Ammon's horn (tissue), 1 donor: ENCODE measurements at regions not wholly inside any gene's neighbourhood (a gene's known extent, or its start where the extent isn't known, plus 50 kb on each side); places are given as distances from the start of the nearest gene placed in this dataset.
A peak's percentile ranks its signal among the peaks of the same experiment; 100 is the strongest.
"Not testable (repeated sequence)": the region's sequence is repeated elsewhere in the genome, so short reads cannot be mapped to it uniquely, and the experiment has no call there.

ENCODE experiments used
- DNase-seq: peaks from one replicate; pipeline ENCODE4 v3.0.0-alpha.2; 2016; ENCODE audit warnings: low spot score

DNA sequence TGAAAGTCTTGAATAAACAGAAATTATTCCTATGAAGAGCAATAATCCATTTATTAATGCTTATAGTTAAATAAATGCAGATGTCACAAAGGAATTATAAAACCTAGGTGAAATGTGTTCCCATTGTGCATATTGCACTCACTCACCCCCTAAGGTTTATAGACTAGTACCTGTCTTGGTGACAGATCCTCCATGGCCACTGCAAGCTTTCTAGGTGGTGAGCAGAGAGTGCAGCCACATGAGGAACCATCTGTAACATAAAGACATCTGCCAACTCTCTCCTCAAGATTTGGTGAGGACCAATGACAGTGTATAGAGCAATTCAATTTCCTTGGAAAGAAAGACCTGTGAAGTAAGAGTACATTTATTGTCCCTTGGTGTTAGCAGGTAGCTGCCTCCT lies 616.4 kb downstream of the CENPC start:
- not testable (repeated sequence) for DNase-seq

DNA sequence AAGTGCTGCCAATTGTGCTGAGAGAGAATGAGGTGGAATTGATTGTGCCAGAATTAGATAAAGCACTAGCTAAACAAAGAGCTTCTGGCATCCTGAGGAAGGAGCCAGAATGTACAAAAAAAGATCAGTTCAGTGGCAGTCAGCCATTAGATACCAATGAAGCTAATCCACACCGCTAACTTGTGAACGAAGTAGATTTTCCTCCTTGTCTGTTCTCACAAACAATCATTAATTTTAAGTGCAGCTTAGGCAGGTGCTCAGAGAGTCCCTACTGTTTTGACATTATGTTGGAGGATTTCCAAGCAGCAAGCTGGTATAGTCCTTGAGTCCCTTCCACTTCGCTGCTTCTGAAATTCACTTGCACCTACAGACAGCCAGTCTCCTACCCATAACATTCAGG lies 617.4 kb downstream of the CENPC start:
- DNase-seq: peak; percentile 39

DNA sequence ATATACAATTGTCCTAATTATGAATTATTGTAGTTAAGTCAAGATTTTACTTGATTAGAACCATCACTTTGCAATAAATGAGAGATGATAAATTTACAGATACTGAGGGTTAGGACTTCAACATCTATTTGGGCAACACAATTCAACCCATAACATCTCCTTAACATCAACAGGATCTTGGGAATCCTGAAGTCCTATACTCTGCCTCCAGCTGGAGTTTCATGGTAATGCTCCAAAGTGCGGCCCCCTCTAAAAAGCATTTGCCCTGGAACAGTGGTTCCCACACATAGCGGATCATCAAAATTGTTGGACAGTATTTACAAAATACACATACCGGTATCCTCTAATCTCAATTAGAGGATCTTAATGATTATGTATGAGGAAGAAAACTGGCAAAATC lies 618.6 kb downstream of the CENPC start:
- no peak for DNase-seq

DNA sequence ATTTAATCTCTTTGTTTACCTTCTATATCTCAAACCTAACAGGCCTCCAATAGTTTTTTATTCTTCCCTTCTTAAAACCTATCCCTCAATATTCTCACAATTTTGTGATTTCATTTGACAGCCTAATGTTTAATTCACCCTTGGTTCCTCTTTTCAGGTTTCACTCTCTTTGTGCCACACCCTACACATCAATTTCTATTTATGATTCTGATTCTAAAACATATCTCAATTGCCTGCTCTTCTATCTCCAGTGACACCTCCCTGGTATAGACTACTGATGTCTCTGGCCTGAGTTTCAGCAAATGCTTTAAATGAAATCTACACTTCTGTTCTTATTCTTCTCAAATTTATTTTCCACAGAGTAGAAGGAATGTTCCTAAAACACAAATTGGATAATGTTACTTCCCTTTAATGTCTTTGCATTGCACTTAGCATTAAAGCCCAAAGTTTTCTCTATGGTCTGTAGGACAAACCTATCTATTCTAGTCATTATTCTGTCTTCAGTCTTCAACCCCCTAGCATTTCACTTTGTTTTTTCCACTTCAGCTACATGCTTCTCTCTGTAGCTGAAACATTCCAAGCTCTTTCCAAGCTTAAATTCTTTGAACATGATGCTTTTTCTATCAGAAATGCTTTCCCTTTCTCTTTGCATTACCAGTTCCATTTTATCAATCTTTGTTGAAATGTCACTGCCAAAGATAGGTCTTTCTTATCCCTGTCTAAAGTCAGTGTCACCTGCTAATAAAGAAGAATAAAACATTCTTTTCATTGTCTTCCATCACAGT lies 622.0 kb downstream of the CENPC start:
- DNase-seq: no peak

DNA sequence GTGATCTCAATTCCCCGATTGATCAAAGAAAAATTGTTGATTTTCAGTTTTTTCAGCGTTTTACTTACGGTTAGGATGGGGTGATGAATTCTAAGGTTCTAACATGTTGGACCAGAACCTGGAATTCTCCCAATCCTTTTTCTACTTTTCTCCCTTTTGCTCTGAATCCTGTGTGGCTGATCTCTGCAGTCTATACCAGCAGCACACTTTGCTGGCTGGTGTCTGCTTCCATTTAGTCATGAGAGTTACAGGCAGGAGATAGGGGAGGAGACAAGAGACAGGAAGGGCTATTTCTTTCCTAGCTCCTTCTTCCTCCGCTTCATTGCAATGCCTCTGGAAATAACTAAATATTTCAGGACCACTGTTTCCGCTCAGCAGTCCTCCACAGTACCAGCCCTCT lies 623.9 kb downstream of the CENPC start:
- DNase-seq: no peak

DNA sequence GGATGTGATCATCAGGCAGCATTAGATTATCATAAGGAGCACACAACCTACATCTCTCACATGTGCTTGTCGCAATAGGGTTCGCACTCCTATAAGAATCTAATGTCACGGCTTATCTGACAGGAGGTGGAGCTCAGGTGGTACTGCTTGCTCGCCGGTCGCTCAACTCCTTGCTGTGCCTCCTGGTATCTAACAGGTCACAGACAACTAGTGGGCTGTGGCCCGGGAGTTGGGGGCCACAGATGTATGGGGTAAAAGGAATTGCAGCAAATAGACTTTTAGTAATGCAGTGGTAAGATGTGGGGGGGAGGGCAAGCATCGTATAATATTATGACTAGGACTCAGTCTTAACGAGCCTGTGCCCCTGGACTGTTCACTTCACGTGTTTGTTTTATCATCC lies 624.8 kb downstream of the CENPC start:
- DNase-seq: no peak

DNA sequence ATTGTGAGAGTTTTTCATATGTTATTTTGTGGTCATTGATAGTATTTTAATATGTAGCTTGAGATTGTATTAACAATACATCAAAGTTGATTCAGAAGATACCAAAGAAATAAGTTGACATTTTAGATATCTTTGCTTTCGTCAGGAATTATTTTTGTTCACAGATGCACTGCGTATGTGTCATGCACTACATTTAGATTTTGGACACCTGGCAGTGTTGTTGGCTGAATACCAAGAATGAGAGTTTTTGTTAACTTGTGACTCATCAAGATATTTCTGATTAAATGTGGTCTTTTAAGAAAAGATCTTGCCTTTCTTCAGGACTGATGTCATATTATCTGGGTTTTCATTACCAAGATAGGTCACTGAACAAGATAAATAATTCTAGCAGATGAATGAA lies 633.4 kb downstream of the CENPC start:
- DNase-seq: no peak

DNA sequence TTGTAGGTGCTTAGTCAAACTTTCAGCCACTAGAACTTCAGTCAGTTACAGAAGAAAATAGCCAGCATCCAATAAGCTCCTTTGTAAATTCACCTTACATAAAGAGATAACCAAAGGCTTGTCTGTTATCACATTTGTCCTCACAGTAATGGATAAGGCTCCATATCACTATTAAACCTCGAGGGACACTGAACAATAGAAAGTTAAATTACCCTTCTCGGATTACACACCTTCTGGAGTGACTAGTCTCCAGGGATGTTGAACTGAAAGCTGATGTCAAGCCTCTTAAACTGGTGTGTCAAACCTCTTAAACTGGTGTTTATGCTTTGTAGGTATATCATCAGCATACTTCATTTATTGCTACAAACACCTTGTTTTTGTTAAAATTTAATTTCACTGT lies 639.0 kb downstream of the CENPC start:
- DNase-seq: no peak

DNA sequence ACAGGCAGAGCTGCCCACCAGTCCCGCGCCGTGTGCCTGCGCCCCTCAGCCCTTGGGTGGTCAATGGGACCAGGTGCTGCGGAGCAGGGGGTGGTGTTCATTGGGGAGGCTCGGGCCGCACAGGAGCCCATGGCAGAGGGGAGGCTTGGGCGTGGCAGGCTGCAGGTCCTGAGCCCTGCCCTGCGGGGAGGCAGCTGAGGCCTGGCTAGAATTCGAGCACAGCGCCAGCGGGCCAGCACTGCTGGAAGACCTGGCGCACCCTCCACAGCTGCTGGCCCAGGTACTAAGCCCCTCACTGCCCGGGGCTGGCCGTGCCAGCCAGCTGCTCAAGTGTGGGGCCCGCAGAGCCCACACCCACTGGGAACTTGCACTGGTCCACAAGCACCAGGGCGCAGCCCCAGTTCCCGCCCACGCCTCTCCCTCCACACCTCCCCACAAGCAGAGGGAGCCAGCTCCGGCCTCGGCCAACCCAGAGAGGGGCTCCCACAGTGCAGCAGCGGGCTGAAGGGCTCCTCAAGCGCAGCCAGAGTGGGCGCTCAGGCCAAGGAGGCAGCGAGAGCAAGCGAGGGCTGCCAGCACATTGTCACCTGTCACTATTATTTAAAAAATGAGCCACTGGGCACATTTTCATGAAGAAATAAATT lies 645.8 kb downstream of the CENPC start:
- DNase-seq: no peak

DNA sequence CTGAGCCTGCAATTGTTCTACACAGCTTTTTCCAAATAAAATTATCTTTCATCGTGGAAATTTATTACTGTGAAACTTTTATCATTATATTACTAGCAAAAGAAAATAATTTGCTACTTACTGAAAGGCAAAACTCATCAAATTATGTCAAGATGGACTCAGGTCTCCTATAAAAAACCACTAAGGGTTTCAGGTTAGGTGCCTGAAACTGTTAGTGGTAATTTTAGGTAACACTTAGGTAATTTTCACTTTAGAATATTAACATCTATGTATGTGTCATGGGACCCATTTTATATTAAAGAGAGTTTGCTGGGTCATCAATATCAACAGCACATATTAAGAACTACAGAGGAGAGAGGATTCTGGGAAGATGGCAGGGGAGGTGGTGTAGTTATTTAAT lies 651.5 kb downstream of the CENPC start:
- DNase-seq: no peak

DNA sequence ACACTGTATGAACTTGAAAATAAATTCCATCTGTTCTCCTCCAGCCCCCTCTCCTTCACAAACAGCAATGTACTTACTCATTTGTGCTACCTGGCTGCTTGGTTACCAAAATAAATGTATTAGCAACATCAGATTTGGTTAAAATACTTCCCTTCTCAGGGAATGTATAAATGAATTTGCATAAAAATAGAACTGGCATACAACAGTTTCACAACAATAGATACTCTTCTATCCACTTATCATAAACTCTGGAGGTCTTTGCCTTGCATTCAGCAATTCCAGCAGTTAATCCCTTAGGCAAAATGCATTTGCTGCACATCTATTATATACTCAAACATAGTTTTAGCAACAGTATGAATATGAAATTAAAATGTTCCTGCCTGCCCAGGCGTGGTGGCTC lies 658.2 kb downstream of the CENPC start:
- DNase-seq: no peak

DNA sequence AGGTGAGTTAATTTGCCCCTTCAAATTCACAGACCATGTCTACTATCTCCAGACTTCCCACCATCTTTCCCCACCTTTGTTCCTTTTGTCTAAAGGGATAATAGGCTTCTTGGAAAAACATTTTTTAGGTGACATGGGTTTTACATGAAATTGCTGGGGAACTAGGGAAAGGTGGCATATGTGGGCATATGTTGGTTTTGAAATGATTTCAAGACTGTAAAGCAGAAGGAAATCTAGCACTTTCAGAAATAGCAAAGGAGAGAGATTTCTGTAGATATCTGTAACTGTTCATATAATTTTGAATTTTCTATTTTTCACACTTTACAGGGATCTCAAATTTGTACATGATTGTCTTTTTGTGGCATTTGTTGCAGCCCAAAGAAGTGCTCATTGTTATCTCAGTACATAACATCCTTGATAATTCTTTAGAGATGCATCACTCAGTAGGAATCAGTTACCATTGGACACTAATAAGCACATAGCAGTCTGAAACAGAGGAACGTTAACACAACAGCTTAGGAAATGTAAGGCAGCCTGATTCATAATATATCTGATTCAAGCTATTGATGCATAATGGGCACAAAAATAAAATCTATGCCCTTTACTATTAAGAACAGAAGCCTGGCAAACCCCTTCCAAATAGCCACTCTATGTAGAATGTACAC lies 659.7 kb downstream of the CENPC start:
- DNase-seq: no peak

DNA sequence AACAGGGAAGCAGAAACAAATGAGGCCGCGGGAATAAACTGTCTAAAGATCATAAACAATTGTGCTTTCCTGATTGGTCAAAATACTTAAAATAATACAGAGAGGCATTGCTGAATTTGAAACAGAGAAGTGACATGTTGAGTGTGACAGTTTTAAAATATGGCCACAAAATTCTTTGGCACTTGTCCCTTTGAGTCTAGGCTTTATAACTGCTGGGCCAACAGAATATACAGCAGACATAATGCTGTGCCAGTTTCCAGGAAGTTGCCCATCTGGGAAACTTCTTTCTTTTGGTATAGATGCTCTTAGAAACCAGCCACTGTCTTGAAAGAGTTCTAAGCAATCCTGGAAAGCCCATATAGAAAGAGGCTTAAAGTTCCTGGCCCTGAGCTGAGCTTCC lies 668.4 kb downstream of the CENPC start:
- DNase-seq: no peak

DNA sequence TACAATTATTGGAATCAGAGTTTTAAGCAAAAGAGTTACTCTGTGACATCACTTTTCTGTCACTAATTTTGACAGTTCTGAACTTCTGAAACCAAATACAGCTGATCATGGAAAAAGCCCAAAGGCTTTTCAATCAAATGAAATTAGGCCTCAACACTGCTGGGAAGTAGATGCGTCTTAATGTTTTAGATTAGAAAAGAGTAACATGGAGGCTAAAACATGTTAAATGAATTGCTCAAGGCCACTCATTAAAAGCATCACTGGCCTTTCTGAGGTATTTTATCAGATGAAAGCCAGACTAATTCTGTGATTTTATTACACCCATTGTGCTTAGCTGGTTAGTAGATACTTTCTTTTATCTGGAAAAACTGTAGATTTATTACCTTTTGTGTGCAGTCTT lies 672.6 kb downstream of the CENPC start:
- DNase-seq: no peak

DNA sequence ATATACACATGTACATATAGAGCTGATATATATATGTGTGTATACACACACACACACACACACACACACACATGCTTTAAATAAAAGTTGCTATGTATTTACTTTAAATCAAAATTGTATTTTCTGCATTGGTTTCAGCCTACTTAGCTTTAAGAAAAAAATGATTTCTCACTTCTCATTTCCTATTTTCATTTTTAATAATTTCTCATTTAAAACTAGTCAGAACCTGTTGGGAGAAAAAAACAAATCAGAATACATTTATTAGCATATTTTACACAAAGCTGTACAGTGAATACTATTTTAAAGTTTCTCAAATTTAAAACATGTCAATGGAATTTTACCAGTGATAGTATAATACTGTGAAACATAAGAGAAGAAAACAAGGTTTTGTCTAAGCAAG lies 681.8 kb downstream of the CENPC start:
- no peak for DNase-seq

DNA sequence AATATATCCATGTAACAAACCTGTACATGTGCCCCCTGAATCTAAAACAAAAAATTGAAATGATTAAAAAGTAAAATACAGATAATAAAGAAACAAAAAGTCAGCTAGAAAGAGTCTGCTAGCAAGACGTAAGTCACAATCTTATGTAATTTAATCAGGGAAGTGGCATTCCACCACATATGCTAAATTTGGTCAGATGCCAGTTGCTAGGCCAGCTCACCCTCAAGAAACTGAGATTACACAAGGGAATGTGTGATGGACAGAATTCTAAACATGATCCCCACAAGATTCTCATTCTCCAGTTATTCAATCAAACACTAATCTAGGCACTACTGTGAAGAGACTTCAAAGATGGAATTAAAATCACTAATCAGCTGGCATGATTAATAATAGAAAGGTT lies 689.3 kb downstream of the CENPC start:
- no peak for DNase-seq

DNA sequence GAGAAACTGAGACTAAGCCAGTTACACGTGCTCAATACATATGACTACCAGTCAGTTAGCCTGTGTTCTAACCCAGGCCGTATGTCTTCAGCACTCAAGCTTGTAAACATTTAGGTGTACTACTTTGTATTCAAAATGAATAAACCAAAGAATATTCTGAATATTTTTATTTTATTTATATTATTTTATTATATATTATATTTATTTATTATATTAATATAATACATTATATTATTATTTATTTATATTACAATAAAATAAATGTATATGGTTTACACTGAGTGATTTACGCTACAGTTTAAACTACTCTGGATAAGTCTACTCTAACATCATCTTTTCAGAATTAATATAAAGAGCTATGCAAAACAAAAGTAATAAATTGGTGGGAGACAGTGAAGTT lies 691.5 kb downstream of the CENPC start:
- no peak for DNase-seq

DNA sequence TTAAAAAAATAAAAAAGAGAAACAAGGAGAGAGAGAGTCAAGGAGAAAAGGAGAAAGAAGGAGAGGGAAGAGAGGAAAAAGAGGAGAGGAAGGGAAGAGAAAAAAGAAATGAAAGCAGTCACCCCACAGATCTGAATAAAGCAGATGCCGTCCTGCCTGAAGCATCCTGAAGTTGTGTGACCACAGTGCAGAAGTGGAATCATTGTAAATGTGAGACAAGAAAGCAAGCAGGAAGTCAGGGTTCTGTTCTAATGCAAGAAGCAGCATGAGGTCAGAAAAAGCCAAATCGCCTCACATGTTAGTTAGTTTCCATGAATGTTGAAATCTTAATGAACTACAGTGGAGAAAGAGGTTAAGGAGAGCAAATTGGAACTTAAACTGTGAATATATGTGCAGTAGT lies 692.5 kb downstream of the CENPC start:
- DNase-seq: peak; percentile 9

DNA sequence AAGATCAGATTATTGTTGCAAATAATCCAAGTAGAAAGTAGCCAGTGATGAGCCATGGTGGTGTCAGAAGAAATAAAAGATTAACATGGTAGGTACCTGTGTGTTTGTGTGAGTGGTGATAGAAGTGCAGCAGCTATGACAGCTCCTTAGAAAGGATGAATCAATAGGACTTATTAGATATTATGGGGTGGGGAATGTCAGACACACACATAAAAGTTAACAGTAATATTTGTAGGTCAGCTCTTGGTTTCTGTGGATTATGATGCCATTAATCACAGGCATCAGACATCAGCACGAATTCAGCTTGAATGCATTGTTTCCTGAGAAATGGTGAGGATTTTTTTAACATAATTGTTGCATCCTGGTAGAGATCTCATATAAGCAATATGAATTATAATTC lies 695.7 kb downstream of the CENPC start:
- DNase-seq: no peak

DNA sequence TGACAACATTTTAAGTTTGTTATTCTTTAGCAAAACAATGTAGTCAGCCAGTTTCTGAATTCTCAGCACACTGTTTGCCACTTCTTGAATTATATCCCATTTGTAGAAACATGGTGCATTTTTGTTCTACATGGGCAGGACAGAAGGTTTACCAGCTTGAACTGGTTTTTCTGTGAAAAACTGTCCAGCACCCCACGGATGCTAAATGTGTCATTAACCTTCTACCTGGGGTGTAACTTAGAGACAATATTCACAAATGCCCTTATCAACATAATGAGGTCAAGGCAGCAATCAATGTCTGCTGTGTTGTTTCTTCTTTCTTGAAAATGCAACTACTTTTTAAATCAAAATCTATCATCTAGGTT lies 702.6 kb downstream of the CENPC start:
- no peak for DNase-seq

DNA sequence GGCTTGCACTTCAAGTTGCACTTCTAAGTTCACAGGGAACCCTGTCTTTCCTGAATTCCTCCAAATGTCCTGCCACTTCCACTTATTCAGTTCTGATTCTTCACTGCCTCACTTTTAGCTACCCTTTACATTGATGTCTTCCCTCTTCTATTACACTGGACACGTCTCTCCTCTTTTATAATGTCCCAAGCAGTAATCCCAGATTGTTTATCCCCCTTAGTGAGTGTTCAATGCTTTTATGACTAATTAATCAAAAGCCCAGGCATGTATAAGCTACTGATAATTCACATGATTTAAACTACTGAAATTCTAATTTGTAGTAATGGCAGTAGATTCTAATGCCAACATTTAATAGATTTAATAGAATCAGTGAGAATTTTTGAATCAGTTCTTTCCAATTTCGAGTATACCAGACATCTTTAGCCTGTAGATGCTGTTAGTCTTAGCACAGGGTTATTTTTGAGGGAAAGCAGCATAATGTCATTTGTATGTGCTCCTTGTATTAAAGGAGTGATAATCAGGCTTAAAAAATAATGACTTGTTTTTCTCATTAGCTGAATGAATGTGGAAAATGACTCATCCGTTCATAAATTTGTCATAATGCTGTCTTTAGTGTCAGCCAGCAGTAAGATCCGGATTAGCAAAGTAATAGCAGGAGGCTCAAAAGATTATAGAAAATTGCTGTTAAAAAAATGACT lies 703.1 kb downstream of the CENPC start:
- DNase-seq: no peak

DNA sequence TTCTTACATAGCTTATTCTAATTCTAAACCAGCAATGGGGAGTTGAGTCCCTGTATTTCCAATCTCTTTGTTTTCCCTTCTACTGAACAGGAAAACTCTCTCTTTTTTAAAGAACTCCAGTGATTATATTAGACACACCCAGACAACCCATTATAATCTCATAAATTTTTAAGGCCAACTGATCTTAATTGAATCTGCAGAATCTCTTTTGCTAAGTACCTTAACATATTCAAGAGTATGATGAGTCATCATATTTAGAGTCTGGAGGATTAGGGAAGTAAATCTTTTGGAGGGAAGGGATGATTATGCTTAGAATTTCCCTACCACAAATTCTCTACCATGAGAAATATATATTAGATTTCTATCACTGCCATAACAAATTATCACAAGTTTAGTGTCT lies 705.1 kb downstream of the CENPC start:
- no peak for DNase-seq
